HG03439 (cell line): ENCODE measurements at regions not wholly inside any gene's neighbourhood (a gene's known extent, or its start where the extent isn't known, plus 50 kb on each side); places are given as distances from the start of the nearest gene placed in this dataset.
"Not testable (repeated sequence)": the region's sequence is repeated elsewhere in the genome, so short reads cannot be mapped to it uniquely, and the experiment has no call there.

Experiments used
- ATAC-seq: cut with Tn5 transposase; IDR thresholded peaks from one replicate; pipeline ENCODE4 v1.9.1; 2021; ENCODE audit warnings: mild to moderate bottlenecking, moderate library complexity; ENCODE audit not compliant: unreplicated experiment

DNA sequence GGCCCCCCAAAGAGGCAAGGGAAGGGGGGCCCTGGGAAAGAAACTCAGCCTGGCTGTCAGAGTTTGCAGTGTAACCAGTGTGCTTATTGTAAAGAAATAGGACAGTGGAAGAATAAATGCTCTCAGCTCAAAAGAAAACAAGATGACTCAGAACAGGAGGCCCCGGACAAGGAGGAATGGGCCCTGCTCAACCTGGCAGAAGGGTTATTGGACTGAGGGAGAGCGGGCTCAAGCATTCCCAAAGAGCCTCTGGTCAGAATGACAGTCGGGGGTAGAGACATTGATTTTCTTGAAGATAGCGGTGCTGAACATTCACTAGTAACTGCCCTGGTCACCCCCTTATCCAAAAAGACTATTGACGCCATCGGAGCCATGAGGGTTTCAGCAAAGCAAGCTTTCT lies 100.4 kb upstream of the OSBPL11 start:
- ATAC-seq = no peak

DNA sequence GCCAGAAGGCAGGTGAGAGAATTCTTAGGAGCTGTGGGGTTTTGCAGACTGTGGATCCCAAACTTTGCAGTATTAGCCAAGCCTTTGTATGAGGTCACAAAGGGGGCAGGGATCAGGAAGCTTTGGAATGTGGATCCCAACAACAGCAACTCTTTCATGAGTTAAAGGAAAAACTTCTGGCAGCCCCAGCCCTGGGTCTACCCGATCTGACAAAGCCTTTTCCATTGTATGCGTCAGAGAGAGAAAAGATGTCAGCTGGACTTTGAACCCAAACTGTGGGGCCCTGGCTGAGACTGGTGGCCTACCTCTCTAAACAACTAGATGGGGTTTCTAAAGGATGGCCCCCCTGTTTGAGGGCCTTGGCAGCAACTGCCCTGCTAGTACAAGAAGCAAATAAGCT lies 101.8 kb upstream of the OSBPL11 start:
- not testable (repeated sequence) for ATAC-seq

DNA sequence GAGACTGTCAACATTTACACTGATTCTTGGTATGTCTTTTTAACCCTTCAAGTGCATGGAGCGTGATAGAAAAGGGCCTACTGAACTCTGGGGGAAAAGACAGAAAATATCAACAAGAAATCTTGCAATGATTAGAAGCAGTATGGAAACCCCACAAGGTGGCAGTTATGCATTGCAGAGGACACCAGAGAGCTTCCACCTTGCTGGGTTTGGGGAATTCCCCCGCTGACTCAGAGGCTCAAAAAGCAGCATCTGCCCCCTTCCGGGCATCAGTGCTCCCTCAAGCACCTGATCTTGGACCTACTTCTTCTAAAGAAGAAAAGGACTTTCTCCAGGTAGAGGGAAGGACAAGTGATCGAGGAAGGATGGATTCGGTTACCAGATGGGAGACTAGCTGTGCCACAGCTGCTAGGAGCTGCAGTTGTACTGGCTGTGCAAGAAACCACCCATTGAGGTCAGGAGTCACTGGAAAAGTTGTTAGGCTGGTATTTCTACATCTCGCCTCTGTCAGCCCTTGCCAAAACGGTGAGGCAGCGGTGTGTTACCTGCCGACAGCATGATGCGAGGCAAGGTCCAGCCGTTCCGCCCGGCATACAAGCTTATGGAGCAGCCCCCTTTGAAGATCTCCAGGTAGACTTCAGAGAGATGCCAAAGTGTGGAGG lies 102.8 kb upstream of the OSBPL11 start:
- ATAC-seq = not testable (repeated sequence)

DNA sequence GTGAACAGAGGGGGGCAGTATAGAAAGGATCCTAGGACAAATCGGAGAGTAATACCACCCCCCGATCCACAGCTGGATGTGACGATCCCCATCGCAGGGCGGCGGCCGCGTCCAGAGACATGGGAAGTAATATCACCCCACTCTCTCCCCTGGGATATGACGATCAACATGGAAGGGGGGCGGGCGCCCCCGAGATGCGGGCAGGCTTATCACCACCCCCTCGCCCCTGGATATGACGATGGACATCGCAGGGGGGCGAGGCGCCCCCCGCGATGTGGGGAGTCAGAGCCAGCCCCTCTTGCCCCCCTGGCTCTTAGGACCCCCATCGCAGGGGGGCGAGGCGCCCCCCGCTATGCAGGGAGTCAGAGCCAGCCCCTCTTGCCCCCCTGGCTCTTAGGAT lies 120.4 kb upstream of the OSBPL11 start:
- ATAC-seq = no peak

DNA sequence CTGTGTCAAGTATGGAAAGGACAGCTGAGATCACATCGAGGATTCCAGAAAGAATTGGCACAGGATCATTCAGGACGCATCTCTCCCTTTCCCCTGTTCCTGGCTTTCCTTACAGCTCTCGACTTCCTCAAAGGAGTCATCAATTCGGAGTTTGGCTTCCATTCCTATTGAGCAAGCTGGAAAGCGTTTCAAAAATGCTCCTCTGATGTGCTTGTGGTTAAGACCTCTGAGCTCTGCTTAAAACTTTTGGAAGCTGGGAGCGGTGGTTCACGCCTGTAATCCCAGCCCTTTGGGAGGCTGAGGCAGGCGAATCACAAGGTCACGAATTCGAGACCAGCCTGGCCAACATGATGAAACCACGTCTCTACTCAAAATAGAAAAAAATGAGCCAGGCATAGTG lies 136.9 kb upstream of the OSBPL11 start:
- ATAC-seq = not testable (repeated sequence)

DNA sequence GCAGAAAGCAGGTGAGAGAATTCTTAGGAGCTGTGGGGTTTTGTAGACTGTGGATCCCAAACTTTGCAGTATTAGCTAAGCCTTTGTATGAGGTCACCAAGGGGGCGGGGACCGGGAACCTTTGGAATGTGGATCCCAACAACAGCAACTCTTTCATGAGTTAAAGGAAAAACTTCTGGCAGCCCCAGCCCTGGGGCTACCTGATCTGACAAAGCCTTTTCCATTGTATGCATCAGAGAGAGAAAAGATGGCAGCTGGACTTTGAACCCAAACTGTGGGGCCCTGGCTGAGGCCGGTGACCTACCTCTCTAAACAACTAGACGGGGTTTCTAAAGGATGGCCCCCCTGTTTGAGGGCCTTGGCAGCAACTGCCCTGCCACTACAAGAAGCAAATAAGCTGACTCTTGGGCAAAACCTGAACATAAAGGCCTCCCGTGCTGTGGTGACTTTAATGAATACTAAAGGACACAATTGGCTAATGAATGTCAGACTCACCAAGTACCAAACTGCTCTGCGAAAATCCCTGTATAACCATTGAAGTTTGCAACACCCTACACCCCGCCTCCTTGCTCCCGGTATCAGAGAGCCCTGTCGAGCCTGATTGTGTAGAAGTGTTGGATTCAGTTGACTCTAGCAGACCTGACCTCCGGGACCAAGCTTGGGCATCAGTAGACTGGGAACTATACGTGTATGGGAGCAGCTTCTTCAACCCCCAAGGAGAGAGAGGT lies 146.9 kb upstream of the OSBPL11 start:
- ATAC-seq = not testable (repeated sequence)

DNA sequence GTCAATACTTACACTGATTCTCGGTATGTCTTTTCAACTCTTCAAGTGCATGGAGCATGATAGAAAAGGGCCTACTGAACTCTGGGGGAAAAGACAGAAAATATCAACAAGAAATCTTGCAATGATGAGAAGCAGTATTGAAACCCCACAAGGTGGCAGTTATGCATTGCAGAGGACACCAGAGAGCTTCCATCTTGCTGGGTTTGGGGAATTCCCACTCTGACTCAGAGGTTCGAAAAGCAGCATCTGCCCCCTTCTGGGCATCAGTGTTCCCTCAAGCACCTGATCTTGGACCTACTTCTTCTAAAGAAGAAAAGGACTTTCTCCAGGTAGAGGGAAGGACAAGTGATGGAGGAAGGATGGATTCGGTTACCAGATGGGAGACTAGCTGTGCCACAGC lies 147.5 kb upstream of the OSBPL11 start:
- not testable (repeated sequence) for ATAC-seq

DNA sequence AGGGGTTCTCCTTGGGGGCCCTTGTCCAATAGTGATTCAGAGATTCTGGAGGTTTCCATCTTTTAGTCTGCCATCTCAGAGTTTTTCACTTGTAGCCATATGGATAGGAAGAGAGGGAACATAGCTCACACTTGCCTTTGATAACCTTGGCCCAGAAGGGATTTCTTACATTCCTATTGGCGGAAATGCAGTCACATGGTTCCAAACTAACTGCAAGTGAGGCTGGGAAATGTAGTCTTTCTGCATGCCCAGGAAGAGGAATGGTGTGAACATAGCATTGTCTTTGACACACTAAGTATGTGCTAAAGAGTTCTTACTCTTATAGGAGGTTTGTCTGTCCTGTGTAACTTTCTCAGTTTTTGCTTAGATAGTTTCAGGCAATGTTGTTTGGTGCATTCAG lies 161.8 kb upstream of the OSBPL11 start:
- not testable (repeated sequence) for ATAC-seq

DNA sequence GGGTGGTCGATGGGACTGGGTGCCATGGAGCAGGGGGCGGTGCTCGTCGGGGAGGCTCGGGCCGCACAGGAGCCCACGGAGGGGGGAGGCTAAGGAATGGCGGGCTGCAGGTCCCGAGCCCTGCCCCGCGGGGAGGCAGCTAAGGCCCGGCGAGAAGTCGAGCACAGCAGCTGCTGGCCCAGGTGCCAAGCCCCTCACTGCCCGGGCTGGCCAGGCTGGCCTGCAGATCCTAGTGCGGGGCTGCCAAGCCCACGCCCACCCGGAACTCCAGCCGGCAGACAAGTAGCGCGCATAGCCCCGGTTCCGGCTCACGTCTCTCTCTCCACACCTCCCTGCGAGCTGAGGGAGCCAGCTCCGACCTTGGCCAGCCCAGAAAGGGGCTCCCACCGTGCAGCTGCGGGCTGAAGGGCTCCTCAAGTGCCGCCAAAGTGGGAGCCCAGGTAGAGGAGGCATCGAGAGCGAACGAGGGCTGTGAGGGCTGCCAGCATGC lies 163.4 kb upstream of the OSBPL11 start:
- not testable (repeated sequence) for ATAC-seq

DNA sequence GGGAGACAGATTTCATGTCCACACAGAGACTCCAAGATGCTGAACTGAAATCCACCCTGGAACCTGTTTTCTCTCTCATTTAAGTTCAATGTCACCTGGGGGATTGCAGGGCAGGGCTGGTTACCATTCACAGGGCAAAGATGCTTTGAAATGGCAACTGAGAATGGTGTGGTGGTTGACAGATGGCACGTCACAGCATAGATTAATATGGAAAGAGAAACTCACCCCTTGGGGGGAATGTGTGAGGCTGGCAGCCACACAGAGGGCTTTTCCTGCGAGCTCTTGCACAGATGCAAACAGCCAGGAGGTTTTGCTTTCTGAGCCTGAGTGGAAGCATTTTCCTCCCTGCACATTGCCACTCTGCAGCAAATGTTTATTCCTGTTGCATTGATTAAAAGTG lies 167.3 kb upstream of the OSBPL11 start:
- ATAC-seq = not testable (repeated sequence)

DNA sequence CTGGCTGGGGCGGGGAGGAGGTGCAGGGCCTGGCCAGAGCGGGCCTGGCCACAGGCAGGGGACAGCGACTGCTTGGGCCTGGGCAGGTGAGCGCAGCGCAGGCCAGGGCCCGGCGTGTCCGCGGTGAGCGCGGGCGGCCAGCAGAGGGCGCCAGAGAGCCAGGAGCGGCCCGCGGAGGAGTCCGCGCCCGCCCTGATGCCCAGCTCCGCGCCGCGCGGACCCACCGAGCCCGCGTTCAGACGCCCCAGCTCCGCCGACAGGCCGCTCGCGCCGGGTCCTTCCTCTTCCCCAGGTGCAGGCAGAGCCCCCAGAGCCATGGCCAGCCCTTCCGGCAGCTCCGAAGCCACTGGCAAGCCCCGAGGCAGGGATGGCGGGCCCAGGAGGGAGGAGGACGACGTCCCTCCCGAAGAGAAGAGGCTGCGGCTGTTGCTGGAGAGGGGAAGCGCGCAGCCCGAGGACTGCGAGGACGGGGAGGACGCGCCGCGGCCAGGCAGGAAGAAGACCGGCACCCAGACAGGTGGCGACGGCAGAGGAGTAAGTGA lies 171.1 kb upstream of the OSBPL11 start:
- ATAC-seq = not testable (repeated sequence)

DNA sequence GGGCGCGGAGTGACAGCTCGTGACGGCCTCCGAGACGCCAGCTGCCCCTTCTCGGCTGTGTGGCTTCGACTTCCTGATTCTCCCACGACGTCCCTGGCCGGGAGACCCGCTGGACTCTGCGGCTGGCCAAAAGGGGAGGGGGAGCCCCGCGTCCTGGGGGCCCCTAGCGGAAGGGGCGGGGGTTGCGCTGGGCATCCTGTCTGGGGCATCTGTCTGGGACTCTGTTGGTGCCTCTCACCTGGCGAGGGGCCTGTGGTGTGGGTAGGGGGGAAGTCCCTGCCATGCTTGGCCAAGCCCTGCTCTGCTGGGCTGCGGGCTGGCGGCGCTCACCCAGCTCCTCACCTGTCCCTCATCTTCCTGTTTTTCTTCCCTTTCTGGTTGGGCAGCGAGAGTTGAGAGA lies 171.6 kb upstream of the OSBPL11 start:
- ATAC-seq = not testable (repeated sequence)

DNA sequence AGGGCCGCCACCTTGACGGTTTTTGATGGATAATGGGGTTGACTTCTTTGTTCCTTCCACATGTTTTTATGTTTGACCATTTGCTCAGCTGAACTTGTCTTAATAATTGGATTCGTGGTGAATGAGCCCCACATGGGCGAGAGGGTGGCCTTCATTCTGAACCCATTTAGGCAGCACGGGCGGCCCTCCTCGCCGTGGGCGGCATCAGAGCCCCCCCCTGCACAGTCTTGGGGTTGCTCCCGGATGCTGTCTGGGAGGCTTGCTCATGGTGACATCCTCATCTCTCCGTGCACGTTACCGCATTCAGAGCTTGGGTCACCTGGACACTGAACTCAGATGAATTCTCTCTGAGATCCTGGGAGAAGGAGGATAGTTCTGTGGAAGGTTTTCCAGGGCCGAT lies 172.3 kb upstream of the OSBPL11 start:
- no peak for ATAC-seq

DNA sequence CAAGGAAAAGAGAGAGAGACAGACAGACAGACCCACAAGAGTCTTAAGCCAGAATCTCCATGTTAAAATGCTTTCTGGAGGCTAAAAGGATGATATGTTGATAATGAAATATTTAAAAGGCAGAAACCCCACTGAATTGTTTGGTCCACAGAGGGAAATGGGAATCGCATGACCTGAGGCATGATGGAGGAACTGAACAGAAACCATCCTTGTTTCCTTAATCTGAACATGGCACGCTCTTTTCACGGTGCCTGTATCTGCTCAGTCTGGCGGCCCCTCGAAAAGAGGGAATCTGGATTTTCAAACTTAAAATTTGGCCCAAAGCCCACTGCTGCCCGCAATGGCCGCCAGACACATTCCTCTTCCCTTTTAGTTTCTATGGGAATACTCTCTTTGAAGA lies 173.5 kb upstream of the OSBPL11 start:
- not testable (repeated sequence) for ATAC-seq

DNA sequence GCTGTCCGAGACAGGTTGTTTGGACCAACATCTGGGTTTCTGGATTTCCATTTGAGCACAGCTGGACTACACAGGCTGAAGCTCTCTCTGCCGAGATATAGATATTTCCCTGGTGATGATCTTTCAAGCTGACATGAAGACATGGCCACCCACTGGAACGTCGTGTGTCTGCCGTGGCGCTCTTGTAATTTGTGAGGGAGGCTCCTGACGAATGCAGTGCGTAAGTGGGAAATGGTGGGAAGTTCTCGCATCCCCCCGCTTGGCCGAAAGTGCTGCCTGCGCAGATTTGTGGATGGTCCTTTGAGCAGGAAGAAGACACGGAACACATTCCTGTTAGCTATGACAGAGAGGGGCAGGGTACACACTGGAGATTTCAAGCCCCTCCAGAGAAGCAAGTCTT lies 176.2 kb upstream of the OSBPL11 start:
- ATAC-seq = not testable (repeated sequence)

DNA sequence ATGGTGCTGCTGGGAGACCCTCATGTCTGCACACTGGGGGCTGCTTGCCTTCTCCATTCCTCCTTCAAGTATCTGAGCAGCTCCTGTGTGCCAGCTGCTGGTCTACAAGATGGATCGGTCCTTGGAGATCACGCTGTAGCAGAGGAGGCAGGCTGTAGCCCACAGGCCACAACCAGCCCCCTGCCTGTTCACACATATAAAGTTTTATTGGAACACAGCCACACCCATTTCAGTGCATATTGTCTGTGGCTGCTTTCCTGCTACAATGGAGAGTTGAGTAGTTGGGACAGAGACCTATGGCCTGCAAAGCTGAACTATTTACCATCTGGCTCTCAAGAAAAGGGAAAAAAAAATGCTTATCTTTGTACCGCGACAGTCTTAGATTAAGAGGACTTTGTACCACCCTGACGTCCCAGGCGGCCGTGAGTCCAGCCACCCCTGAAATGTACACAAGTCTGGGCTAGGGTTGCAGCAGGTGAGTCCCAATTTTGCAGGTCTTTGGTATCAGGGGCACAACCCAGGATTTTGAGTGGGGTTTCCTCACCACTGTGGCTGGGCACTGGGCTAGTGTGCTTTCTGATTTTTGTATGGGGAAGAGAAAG lies 179.2 kb upstream of the OSBPL11 start:
- not testable (repeated sequence) for ATAC-seq

DNA sequence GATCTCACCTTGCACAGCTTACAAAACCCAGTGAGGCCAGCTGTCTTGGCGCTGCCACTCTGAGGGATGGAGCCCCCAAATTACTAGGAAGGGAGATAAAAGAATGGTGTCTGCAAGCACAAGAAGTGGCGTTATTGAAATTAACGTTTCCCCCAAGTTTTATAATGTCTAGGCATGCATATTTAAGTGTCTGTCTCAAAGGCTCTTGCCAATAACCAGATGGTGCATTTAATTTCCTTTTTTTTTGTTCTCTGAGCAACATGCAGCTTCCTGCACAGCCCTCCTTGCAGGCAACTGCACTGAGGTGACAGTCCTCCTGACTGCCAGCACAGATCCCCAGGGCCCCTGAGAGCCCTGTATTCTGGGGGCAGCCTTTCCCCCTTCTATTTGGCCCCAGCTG lies 179.8 kb upstream of the OSBPL11 start:
- not testable (repeated sequence) for ATAC-seq

DNA sequence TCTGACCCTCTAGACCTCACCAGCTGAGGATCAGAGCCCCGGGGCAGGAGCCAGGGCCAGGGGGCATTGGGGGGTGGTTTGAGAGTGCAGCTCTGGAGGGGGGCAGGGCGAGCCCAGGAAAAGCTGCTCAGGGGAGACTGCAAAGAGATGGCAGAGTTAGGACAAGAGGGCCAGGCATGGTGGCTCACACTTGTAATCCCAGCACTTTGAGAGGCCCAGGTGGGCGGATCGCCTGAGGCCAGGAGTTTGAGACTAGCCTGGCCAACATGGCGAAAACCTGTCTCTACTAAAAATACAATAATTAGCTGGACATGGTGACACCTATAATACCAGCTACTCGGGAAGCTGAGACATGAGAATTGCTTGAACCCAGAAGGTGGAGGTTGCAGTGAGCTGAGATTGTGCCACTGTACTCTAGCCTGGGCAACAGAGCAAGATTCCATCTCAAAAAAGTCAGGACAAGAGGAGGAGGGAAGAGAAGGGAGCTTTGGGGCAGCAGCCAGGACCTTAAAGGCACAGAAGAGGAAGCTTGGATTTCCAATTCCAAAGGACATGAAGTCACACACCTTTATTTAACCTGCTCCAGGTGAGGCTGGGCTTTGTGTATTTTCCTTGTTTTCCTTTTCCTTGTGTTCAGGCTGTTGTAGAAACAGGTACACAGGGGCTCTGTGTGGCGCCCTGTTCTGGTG lies 180.5 kb upstream of the OSBPL11 start:
- not testable (repeated sequence) for ATAC-seq

DNA sequence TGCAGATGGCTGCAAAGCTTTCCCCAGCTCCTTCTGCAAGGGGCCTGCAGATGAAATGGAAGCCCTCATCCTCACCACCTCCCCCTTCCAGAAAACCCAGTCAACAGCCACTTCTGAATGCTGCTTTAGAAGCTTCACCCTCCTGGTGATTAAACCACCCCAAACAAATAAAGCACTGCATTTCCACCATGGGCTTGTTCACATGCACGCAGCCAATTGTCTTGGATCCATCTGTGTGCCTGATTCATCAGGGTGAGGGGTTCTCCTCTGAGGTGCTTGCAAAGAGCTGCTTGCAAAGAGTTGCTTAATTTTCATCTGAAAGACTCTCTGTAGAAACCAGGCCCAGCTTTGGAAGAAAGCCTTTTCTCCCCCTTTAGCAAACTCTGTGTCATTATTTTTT lies 184.0 kb upstream of the OSBPL11 start:
- ATAC-seq = not testable (repeated sequence)

DNA sequence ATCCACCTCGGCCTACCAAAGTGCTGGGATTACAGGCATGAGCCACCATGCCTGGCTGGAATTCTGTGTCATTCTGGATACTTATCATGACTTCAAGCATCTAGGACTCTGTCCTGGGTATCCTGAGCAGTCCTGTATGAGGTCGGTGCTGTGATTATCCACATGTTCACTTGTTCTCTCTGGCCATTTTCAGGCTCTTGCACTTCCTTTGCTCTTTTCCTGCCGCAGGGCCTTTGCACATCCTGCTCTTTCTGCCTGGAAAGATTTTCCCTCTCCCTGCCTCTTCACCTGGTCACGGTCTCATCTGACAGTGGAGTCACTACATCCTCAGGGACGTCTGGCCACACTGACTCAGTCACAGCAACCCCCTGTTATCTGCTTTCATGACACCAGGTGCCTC lies 184.6 kb upstream of the OSBPL11 start:
- not testable (repeated sequence) for ATAC-seq

DNA sequence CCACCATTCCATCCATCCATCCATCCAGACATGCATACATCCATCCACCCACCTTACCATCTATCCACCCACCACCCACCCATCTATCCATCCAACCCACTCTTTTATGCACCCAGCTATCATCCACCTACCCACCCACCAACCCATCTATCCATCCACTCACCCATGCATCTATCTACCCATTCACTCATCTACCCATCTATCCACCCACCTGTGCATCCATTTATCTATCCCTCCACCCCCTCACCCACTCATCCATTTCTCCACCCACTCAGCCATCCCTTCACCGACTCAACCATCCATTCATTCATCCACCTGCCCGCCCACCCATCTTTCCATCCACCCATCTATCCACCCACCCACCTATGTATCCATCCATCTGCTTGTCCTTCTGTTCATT lies 186.4 kb upstream of the OSBPL11 start:
- ATAC-seq = not testable (repeated sequence)
